ENCODE measurements at regions not wholly inside any gene's neighbourhood (a gene's known extent, or its start where the extent isn't known, plus 50 kb on each side); places are given as distances from the start of the nearest gene placed in this dataset.

GRCh38 chr1:186518395-186518794 is 57.5 kb upstream of the PDC start:
- TF ChIP-seq CTCF (conservative IDR thresholded peaks at IDR 0.05) = no peak
- no peak for TF ChIP-seq EZH2 (IDR thresholded peaks at IDR 0.05; ENCODE audit: low read depth)
- Histone ChIP-seq H3K36me3 (ENCODE audit: low read depth) (no peaks in the 10 kb centered on the region), H3K79me2 (ENCODE audit: low read depth) (no peaks in the 10 kb centered on the region), H3K27me3 (ENCODE audit: insufficient read depth, low read depth) (no peaks in the 10 kb centered on the region), H3K9me2 (ENCODE audit: insufficient read depth) (peaks cover 6% of the 10 kb centered on the region), H4K20me1 (ENCODE audit: insufficient read depth) (no peaks in the 10 kb centered on the region), H3K27ac (no peak overlapping the region), H3K4me2 (no peak overlapping the region), H3K4me3 (no peak overlapping the region), H3K9me3 (ENCODE audit: insufficient read depth, low read depth) (0 out of 2 replicates have a peak, but pooled peaks cover 9% of the 10 kb centered on the region), H2AFZ (no peak overlapping the region), H3K4me1 (replicated peaks; ENCODE audit: insufficient read depth) (no peaks in the 10 kb centered on the region), H3F3A (ENCODE audit: insufficient read depth, low read depth) (no peaks in the 10 kb centered on the region)
- ChIA-PET POLR2A (ENCODE audit: unreplicated experiment) (no interaction called here), CTCF (no interaction called here)
- intact Hi-C loops (cut with micrococcal nuclease; ENCODE audit: unreplicated experiment) = no loop called here
- BruUV-seq (replicated peaks) = no TSS peak
- no peak for DNase-seq

GRCh38 chr1:186514367-186514766 is 53.5 kb upstream of the PDC start:
- no peaks in the 10 kb centered on the region for H3F3A ChIP-seq (ENCODE audit: insufficient read depth, low read depth)
- no peaks in the 10 kb centered on the region for H3K36me3 ChIP-seq (ENCODE audit: low read depth)
- H3K27ac ChIP-seq = no peak overlapping the region
- TF ChIP-seq CTCF (conservative IDR thresholded peaks at IDR 0.05) (no peak), EZH2 (IDR thresholded peaks at IDR 0.05; ENCODE audit: low read depth) (no peak)
- H4K20me1 ChIP-seq (ENCODE audit: insufficient read depth) = no peaks in the 10 kb centered on the region
- no peaks in the 10 kb centered on the region for H3K27me3 ChIP-seq (ENCODE audit: insufficient read depth, low read depth)
- no peaks in the 10 kb centered on the region for H3K9me3 ChIP-seq (ENCODE audit: insufficient read depth, low read depth)
- no peak overlapping the region for H2AFZ ChIP-seq
- no peaks in the 10 kb centered on the region for H3K79me2 ChIP-seq (ENCODE audit: low read depth)
- H3K4me1 ChIP-seq (replicated peaks; ENCODE audit: insufficient read depth) = peaks cover 10% of the 10 kb centered on the region
- no peaks in the 10 kb centered on the region; the same call in 1 of the 2 replicates for H3K9me2 ChIP-seq (ENCODE audit: insufficient read depth)
- BruUV-seq (replicated peaks) = no TSS peak
- intact Hi-C loops (cut with micrococcal nuclease; ENCODE audit: unreplicated experiment) = no loop called here
- CTCF ChIA-PET = no interaction called here
- no peak for DNase-seq
- H3K4me2 ChIP-seq = no peak overlapping the region
- POLR2A ChIA-PET (ENCODE audit: unreplicated experiment) = no interaction called here
- H3K4me3 ChIP-seq = no peak overlapping the region

- Histone ChIP-seq H2AFZ (no peak overlapping the region), H3K4me3 (no peak overlapping the region), H3K4me1 (replicated peaks; ENCODE audit: insufficient read depth) (peaks cover 10% of the 10 kb centered on the region), H3K9me3 (ENCODE audit: insufficient read depth, low read depth) (no peaks in the 10 kb centered on the region), H3K36me3 (ENCODE audit: low read depth) (no peaks in the 10 kb centered on the region), H3F3A (ENCODE audit: insufficient read depth, low read depth) (no peaks in the 10 kb centered on the region), H3K27me3 (ENCODE audit: insufficient read depth, low read depth) (no peaks in the 10 kb centered on the region), H4K20me1 (ENCODE audit: insufficient read depth) (no peaks in the 10 kb centered on the region), H3K79me2 (ENCODE audit: low read depth) (no peaks in the 10 kb centered on the region), H3K27ac (no peak overlapping the region), H3K4me2 (no peak overlapping the region), H3K9me2 (ENCODE audit: insufficient read depth) (no peaks in the 10 kb centered on the region; the same call in 1 of the 2 replicates)
- BruUV-seq (replicated peaks) = no TSS peak
- CTCF ChIA-PET = no interaction called here
- no peak for DNase-seq
- no peak for TF ChIP-seq EZH2 (IDR thresholded peaks at IDR 0.05; ENCODE audit: low read depth)
- no peak for TF ChIP-seq CTCF (conservative IDR thresholded peaks at IDR 0.05)
- POLR2A ChIA-PET (ENCODE audit: unreplicated experiment) = interaction anchor here (0.5 to 0.6 kb wide), 2 partner anchors 16 to 43 kb away, joined by 3 to 4 read pairs; no protein-coding TSS in a partner anchor
- intact Hi-C loops (cut with micrococcal nuclease; ENCODE audit: unreplicated experiment) = no loop called here
These were observed 52.6 kb upstream of the PDC start for GRCh38 chr1:186513526-186513925.
